ENCODE measurements at regions not wholly inside any gene's neighbourhood (a gene's known extent, or its start where the extent isn't known, plus 50 kb on each side); places are given as distances from the start of the nearest gene placed in this dataset.

- peaks cover 20% of the 10 kb centered on the region for H3K27me3 Mint-ChIP-seq (ENCODE audit: low read depth)
These were observed 207.2 kb upstream of the GPRIN3 start for GRCh38 chr4:89514811-89515210.

DNA sequence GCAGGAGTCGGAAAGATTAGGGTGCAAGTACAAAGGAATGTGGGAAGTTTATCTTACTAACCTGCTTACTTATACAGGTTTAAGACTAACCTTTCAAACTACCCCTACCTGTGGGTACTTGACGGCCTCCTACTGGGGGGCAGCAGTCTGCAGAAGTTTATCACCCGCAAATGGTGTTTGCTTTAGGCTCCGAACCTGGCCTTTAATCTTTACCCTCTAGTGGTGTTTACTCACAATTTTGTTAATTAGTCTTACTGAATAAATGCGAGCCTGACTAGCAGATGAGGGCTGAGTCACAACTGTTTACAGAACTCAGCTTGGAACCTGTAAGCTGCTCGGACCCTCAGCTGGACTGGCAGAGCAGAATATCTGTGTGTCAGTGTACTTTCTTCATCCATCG is 204.2 kb upstream of the GPRIN3 start:
- Mint-ChIP-seq H3K27ac (no peak overlapping the region), H3K4me1 (no peaks in the 10 kb centered on the region), H3K36me3 (peaks cover 2% of the 10 kb centered on the region), H3K27me3 (ENCODE audit: low read depth) (peaks cover 9% of the 10 kb centered on the region), H3K4me3 (no peak overlapping the region), H3K9me3 (peaks cover 11% of the 10 kb centered on the region)
- TF ChIP-seq CTCF (IDR thresholded peaks at IDR 0.05; ENCODE audit: unreplicated experiment), result no peak
- no peak for DNase-seq (ENCODE audit: low spot score in 2 of 2, unreplicated experiment in 2 of 2)

More at GRCh38 chr4:89514811-89515210, 207.2 kb upstream of the GPRIN3 start:
- Mint-ChIP-seq H3K27ac (no peak overlapping the region), H3K4me3 (no peak overlapping the region), H3K4me1 (no peaks in the 10 kb centered on the region), H3K36me3 (no peaks in the 10 kb centered on the region), H3K9me3 (no peaks in the 10 kb centered on the region)
- DNase-seq (ENCODE audit: low spot score in 2 of 2, unreplicated experiment in 2 of 2), result no peak
- TF ChIP-seq CTCF (IDR thresholded peaks at IDR 0.05; ENCODE audit: unreplicated experiment), result no peak

- no peaks in the 10 kb centered on the region for H3K4me1 Mint-ChIP-seq
- H3K27ac Mint-ChIP-seq, result no peak overlapping the region
- no peak for DNase-seq (ENCODE audit: low spot score in 2 of 2, unreplicated experiment in 2 of 2)
- peaks cover 11% of the 10 kb centered on the region for H3K9me3 Mint-ChIP-seq
- H3K36me3 Mint-ChIP-seq, result peaks cover 2% of the 10 kb centered on the region
- H3K4me3 Mint-ChIP-seq, result no peak overlapping the region
- peaks cover 9% of the 10 kb centered on the region for H3K27me3 Mint-ChIP-seq (ENCODE audit: low read depth)
- TF ChIP-seq CTCF (IDR thresholded peaks at IDR 0.05; ENCODE audit: unreplicated experiment), result no peak
These were observed 202.2 kb upstream of the GPRIN3 start for GRCh38 chr4:89509708-89510281.

GRCh38 chr4:89506866-89507491 is 199.4 kb upstream of the GPRIN3 start:
- Mint-ChIP-seq H3K36me3 (peaks cover 2% of the 10 kb centered on the region), H3K9me3 (peaks cover 14% of the 10 kb centered on the region), H3K27ac (no peak overlapping the region), H3K4me3 (no peak overlapping the region), H3K27me3 (ENCODE audit: low read depth) (peaks cover 2% of the 10 kb centered on the region), H3K4me1 (no peaks in the 10 kb centered on the region)
- no peak for DNase-seq (ENCODE audit: low spot score in 2 of 2, unreplicated experiment in 2 of 2)
- no peak for TF ChIP-seq CTCF (IDR thresholded peaks at IDR 0.05; ENCODE audit: unreplicated experiment)

DNA sequence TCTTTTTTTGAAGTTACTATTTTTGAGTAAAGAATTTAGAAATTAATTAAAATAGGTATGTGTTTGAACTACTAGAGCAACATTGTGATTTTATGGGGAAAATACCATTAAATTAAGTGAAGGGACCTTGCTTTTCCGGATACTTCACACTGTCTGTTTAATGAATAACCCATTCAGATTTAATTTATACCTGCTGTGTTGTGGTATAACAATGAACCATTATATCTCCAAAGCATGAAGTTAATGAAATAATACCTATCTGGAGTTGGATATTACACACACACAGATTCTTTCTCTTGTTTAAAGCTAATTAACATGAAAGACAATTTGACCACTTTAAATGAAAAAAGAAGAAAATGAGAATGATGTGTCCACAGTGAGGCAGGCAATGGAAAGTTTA is 195.0 kb upstream of the GPRIN3 start:
- Mint-ChIP-seq H3K4me3 (no peak overlapping the region), H3K4me1 (no peaks in the 10 kb centered on the region), H3K36me3 (no peaks in the 10 kb centered on the region), H3K27ac (no peak overlapping the region), H3K27me3 (ENCODE audit: low read depth) (no peaks in the 10 kb centered on the region), H3K9me3 (peaks cover 3% of the 10 kb centered on the region)
- no peak for TF ChIP-seq CTCF (IDR thresholded peaks at IDR 0.05; ENCODE audit: unreplicated experiment)
- no peak for DNase-seq (ENCODE audit: low spot score in 2 of 2, unreplicated experiment in 2 of 2)

Measured in mesothelial cell of epicardium (in vitro differentiated cells).